H1 (cell line): ENCODE measurements at regions not wholly inside any gene's neighbourhood (a gene's known extent, or its start where the extent isn't known, plus 50 kb on each side); places are given as distances from the start of the nearest gene placed in this dataset.

ENCODE experiments used
- BACH1 ChIP-seq: IDR thresholded peaks from 2 replicates; pipeline ENCODE4 v1.6.1; 2012; ENCODE audit warnings: low read length, improper control_type of control experiment
- BCL11A ChIP-seq, 2 experiments: IDR thresholded peaks; one replicate each; pipeline ENCODE4 v1.6.1; 2011; ENCODE audit warnings: low read depth in 2 of 2, low read length in 2 of 2, mild to moderate bottlenecking in 2 of 2
- CBX5 ChIP-seq: fragments of 300-800, 300-1000 bp; sonication (generic); IDR thresholded peaks from 2 replicates; pipeline ENCODE4 v1.7.1; 2016; ENCODE audit warnings: antibody characterized with exemption, low read length, low read depth
- CREB1 ChIP-seq: IDR thresholded peaks from 2 replicates; pipeline ENCODE4 v1.6.1; 2012; ENCODE audit warnings: inconsistent platforms
- CTBP2 ChIP-seq: IDR thresholded peaks from 2 replicates; pipeline ENCODE4 v1.7.0; 2011; ENCODE audit warnings: borderline replicate concordance, mild to moderate bottlenecking, moderate library complexity, mixed read lengths, low read length; ENCODE audit not compliant: insufficient read depth, insufficient read length
- GABPA ChIP-seq: IDR thresholded peaks from 2 replicates; pipeline ENCODE4 v1.6.1; 2011; ENCODE audit warnings: mild to moderate bottlenecking, low read length, moderate library complexity, borderline replicate concordance; ENCODE audit not compliant: insufficient read depth
- MAFK ChIP-seq: IDR thresholded peaks from 2 replicates; pipeline ENCODE4 v1.6.1; 2012; ENCODE audit warnings: low read depth, mild to moderate bottlenecking, improper control_type of control experiment, low read length
- SP4 ChIP-seq: IDR thresholded peaks from 2 replicates; pipeline ENCODE4 v1.6.1; 2012; ENCODE audit warnings: low read length, inconsistent platforms
- TF ChIP-seq, protein P1 (sequence below): fragments of 300-600 bp; sonication (generic); IDR thresholded peaks from 2 replicates; pipeline ENCODE4 v1.7.1; 2012; ENCODE audit warnings: low read length, moderate library complexity, mild to moderate bottlenecking, inconsistent platforms; ENCODE audit not compliant: insufficient replicate concordance
- TF ChIP-seq, protein P2 (sequence below): IDR thresholded peaks from 2 replicates; pipeline ENCODE4 v1.6.1; 2011; ENCODE audit warnings: low read depth, mild to moderate bottlenecking, low read length; ENCODE audit not compliant: insufficient read depth

DNA sequence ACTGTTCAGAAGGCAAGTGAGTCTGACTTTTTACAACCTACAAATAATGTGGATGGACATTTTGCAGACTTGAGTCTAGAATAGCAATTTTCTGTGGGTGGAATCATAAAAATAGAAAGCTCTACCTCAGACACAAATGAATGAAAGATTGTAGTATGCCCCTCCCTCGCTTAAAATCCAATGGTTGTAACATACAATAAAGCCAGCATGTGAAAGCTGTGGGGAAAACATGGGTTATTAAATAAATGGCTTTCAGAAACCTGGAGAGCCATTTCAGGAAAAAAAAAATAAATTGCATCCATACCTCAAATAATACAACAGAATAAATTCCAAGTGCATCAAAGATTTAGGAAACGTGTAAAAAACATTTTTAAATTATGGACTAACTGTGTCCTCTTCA, 123.1 kb upstream of the MON1B start (continued):
- TF ChIP-seq, protein P1, sequence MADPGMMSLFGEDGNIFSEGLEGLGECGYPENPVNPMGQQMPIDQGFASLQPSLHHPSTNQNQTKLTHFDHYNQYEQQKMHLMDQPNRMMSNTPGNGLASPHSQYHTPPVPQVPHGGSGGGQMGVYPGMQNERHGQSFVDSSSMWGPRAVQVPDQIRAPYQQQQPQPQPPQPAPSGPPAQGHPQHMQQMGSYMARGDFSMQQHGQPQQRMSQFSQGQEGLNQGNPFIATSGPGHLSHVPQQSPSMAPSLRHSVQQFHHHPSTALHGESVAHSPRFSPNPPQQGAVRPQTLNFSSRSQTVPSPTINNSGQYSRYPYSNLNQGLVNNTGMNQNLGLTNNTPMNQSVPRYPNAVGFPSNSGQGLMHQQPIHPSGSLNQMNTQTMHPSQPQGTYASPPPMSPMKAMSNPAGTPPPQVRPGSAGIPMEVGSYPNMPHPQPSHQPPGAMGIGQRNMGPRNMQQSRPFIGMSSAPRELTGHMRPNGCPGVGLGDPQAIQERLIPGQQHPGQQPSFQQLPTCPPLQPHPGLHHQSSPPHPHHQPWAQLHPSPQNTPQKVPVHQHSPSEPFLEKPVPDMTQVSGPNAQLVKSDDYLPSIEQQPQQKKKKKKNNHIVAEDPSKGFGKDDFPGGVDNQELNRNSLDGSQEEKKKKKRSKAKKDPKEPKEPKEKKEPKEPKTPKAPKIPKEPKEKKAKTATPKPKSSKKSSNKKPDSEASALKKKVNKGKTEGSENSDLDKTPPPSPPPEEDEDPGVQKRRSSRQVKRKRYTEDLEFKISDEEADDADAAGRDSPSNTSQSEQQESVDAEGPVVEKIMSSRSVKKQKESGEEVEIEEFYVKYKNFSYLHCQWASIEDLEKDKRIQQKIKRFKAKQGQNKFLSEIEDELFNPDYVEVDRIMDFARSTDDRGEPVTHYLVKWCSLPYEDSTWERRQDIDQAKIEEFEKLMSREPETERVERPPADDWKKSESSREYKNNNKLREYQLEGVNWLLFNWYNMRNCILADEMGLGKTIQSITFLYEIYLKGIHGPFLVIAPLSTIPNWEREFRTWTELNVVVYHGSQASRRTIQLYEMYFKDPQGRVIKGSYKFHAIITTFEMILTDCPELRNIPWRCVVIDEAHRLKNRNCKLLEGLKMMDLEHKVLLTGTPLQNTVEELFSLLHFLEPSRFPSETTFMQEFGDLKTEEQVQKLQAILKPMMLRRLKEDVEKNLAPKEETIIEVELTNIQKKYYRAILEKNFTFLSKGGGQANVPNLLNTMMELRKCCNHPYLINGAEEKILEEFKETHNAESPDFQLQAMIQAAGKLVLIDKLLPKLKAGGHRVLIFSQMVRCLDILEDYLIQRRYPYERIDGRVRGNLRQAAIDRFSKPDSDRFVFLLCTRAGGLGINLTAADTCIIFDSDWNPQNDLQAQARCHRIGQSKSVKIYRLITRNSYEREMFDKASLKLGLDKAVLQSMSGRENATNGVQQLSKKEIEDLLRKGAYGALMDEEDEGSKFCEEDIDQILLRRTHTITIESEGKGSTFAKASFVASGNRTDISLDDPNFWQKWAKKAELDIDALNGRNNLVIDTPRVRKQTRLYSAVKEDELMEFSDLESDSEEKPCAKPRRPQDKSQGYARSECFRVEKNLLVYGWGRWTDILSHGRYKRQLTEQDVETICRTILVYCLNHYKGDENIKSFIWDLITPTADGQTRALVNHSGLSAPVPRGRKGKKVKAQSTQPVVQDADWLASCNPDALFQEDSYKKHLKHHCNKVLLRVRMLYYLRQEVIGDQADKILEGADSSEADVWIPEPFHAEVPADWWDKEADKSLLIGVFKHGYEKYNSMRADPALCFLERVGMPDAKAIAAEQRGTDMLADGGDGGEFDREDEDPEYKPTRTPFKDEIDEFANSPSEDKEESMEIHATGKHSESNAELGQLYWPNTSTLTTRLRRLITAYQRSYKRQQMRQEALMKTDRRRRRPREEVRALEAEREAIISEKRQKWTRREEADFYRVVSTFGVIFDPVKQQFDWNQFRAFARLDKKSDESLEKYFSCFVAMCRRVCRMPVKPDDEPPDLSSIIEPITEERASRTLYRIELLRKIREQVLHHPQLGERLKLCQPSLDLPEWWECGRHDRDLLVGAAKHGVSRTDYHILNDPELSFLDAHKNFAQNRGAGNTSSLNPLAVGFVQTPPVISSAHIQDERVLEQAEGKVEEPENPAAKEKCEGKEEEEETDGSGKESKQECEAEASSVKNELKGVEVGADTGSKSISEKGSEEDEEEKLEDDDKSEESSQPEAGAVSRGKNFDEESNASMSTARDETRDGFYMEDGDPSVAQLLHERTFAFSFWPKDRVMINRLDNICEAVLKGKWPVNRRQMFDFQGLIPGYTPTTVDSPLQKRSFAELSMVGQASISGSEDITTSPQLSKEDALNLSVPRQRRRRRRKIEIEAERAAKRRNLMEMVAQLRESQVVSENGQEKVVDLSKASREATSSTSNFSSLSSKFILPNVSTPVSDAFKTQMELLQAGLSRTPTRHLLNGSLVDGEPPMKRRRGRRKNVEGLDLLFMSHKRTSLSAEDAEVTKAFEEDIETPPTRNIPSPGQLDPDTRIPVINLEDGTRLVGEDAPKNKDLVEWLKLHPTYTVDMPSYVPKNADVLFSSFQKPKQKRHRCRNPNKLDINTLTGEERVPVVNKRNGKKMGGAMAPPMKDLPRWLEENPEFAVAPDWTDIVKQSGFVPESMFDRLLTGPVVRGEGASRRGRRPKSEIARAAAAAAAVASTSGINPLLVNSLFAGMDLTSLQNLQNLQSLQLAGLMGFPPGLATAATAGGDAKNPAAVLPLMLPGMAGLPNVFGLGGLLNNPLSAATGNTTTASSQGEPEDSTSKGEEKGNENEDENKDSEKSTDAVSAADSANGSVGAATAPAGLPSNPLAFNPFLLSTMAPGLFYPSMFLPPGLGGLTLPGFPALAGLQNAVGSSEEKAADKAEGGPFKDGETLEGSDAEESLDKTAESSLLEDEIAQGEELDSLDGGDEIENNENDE = no peak
- no peak for TF ChIP-seq SP4
- TF ChIP-seq BACH1 = no peak
- TF ChIP-seq CTBP2 = no peak
- TF ChIP-seq BCL11A (IDR thresholded peaks at IDR 0.05; ENCODE audit: low read depth in 2 of 2, low read length in 2 of 2) = no peak
- no peak for TF ChIP-seq CREB1
- no peak for TF ChIP-seq MAFK
- no peak for TF ChIP-seq GABPA
- no peak for TF ChIP-seq CBX5
- TF ChIP-seq, protein P2, sequence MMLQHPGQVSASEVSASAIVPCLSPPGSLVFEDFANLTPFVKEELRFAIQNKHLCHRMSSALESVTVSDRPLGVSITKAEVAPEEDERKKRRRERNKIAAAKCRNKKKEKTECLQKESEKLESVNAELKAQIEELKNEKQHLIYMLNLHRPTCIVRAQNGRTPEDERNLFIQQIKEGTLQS = no peak
